Heart right ventricle (tissue), 16 donors: ENCODE measurements at regions not wholly inside any gene's neighbourhood (a gene's known extent, or its start where the extent isn't known, plus 50 kb on each side); places are given as distances from the start of the nearest gene placed in this dataset.
"Not testable (repeated sequence)": the region's sequence is repeated elsewhere in the genome, so short reads cannot be mapped to it uniquely, and the experiment has no call there.

Experiments
- ATAC-seq, 8 donors: fragments of 200-7000 bp; cut with Tn5 transposase; one replicate each; pipeline ENCODE4 v1.9.1; 2020; ENCODE audit warnings: mild to moderate bottlenecking in 8 of 8, moderate library complexity in 8 of 8, moderate number of reproducible peaks in 1 of 8
- DNase-seq, 2 donors: peaks; one replicate each; pipeline ENCODE4 v3.0.0-alpha.2; 2020
- H3K27ac ChIP-seq, 10 donors: fragments of 200-600 bp; sonication (generic) in 2 of 10; one replicate each; pipeline versions ENCODE4 v1.5.0 to v1.8.0; 2020 to 2022; ENCODE audit warnings: mild to moderate bottlenecking in 3 of 10
- H3K27me3 ChIP-seq, 7 donors: fragments of 200-600 bp; one replicate each; pipeline ENCODE4 v1.8.0; 2021 to 2022; ENCODE audit warnings: mild to moderate bottlenecking in 2 of 7
- H3K36me3 ChIP-seq, 9 donors: fragments of 200-600 bp; sonication (generic) in 1 of 9; one replicate each; pipeline versions ENCODE4 v1.5.0 to v1.8.0; 2020 to 2022; ENCODE audit warnings: mild to moderate bottlenecking in 2 of 9
- H3K4me1 ChIP-seq, 9 donors: fragments of 200-600 bp; sonication (generic) in 1 of 9; one replicate each; pipeline versions ENCODE4 v1.5.0 to v1.8.0; 2020 to 2022; ENCODE audit warnings: mild to moderate bottlenecking in 4 of 9
- H3K4me3 ChIP-seq, 10 donors: fragments of 200-600 bp; sonication (generic) in 2 of 10; one replicate each; pipeline versions ENCODE4 v1.5.0 to v1.8.0; 2020 to 2022; ENCODE audit warnings: mild to moderate bottlenecking in 7 of 10, moderate library complexity in 2 of 10
- H3K9me3 ChIP-seq, 11 donors: fragments of 200-600 bp in 10 of 11; sonication (generic) in 2 of 11; one replicate each; pipeline versions ENCODE4 v1.5.0 to v1.8.0; 2013 to 2022; ENCODE audit warnings: mild to moderate bottlenecking in 2 of 11, control low read depth in 1 of 11, moderate library complexity in 1 of 11
- WGBS, 2 donors: extraction: QIAGEN DNeasy Blood & Tissue Kit; methylation state at CpG; one replicate each; pipeline ENCODE4 v1.1.7; 2013; ENCODE audit warnings: inconsistent platforms in 1 of 2; 5-methylcytosine and 5-hydroxymethylcytosine counted together
- intact Hi-C, 10 donors: fragments of 100-400 bp; cut with DNase I; formaldehyde crosslinking; loops; one replicate each; pipeline versions ENCODE4 v1.11.1 to v1.14.2; 2022
- TF ChIP-seq, protein P1 (sequence below), 9 donors: fragments of 200-600 bp; sonication (generic) in 2 of 9; IDR thresholded peaks; one replicate each; pipeline versions ENCODE4 v1.5.0 to v1.8.0; 2021 to 2022; ENCODE audit warnings: antibody characterized with exemption in 9 of 9, mild to moderate bottlenecking in 5 of 9, moderate library complexity in 1 of 9
- donor health status: Arrhythmogenic right ventricular cardiomyopathy.
- donor health status: ischemic (EF 13 %, LVEDD 7.1; RV severe dilation, severe dysfunction).
- donor health status: healthy with polysubstance abuse.
- donor health status: DM: no; HTN: yes; CAD: no.
- donor health status: DM: no; HTN: no; CAD: no.
- donor health status: ischemic (EF 25% LVEDD 6.9; RV normal size, moderate dysfunction).
- donor health status: ischemic (EF 25% LVEDD 5.7; RV mildly dilated, moderate dysfunction).
- donor health status: healthy.
- donor health status: DM: yes; HTN: yes; CAD: no.
- donor health status: Ischemic cardiomyopathy.
- donor health status: ischemic (EF 35%, LVEDD 5.7; RV mildly dilated, moderate dysfunction).
- donor health status: nonischemic (EF 11% LVEDD 7.7; RV severe dilation, severe dysfunction).
- donor health status: DM: yes; HTN: yes; CAD: no.
- donor health status: PGD.
- donor health status: ischemic (EF 29% LVEDD 5.4; RV normal size, mild dysfunction).
- donor health status: nonischemic (EF 23%, LVEDD 6.1; RV moderate dilation, normal function).

DNA sequence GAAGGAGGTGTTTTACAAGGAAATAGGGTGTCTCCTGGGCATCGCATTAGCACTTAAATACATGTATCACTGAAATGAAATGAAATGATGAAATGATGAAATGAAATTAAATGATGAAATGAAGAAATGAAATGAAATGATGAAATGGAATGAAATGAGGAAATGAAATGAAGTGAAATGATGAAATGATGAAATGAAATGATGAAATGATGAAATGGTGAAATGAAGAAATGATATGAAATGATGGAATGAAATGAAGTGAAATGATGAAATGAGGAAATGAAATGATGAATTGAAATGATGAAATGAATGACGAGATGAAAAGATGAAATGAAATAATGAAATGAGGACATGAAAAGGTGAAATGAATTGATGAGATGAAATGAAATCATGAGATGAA, 314.6 kb downstream of the TP53TG3F start:
- intact Hi-C loops, H3K4me1 ChIP-seq, H3K4me3 ChIP-seq, H3K27ac ChIP-seq, H3K27me3 ChIP-seq, ATAC-seq, H3K9me3 ChIP-seq, H3K36me3 ChIP-seq, DNase-seq: not testable (repeated sequence)
- WGBS, 2 donors: 61 to 85% methylated on average over 2 of the region's 2 CpGs

DNA sequence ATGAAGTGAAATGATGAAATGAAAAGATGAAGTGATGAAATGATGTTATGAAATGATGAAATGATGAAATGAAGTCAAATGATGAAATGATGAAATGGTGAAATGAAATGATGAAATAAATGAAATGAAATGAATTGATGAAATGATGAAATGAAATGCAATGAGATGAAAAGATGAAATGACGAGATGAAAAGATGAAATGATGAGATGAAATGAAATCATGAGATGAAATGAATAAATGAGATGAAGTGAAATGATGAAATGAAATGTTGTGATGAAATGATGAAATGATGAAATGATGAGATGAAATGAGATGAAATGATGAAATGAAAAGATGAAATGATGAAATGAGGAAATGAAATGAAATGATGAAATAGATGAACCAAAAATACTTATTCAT, 315.3 kb downstream of the TP53TG3F start:
- ATAC-seq, H3K27ac ChIP-seq, H3K27me3 ChIP-seq, H3K36me3 ChIP-seq, H3K9me3 ChIP-seq, intact Hi-C loops, H3K4me1 ChIP-seq, H3K4me3 ChIP-seq, DNase-seq: not testable (repeated sequence)
- 38 to 55% methylated on average over 1 of the region's 1 CpG for WGBS, 2 donors

DNA sequence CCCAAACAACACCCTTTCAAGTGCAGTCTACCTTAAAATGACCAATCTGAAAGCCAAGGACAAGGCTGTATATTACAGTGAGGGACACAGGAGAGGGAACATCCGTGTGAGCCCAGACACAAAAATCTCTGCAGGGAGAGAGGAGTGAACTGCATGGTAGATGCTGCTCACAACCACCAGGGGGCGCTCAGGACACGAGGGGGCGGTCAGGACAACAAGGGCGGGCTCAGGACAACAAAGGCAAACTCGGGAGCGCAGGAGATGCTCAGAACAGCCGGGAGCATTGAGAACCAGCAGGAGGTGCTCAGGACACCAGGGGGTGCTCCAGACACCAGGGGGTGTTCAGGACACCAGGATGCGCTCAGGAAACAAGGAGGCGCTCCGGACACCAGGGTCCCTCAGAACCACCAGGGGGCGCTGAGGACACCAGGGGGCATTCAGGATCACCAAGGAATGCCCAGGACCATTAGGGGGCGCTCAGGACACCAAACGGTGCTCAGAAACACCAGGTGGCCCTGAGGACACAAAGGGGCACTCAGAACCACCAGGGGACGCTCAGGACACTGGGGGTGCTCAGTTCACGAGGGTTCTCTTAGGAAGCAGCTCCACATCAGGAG, 357.0 kb downstream of the TP53TG3F start:
- ATAC-seq, H3K4me3 ChIP-seq, H3K36me3 ChIP-seq, H3K9me3 ChIP-seq, H3K27me3 ChIP-seq, H3K27ac ChIP-seq, H3K4me1 ChIP-seq, DNase-seq, intact Hi-C loops: not testable (repeated sequence)
- WGBS, 2 donors: no CpG with 5 or more reads among the region's 16 CpGs

DNA sequence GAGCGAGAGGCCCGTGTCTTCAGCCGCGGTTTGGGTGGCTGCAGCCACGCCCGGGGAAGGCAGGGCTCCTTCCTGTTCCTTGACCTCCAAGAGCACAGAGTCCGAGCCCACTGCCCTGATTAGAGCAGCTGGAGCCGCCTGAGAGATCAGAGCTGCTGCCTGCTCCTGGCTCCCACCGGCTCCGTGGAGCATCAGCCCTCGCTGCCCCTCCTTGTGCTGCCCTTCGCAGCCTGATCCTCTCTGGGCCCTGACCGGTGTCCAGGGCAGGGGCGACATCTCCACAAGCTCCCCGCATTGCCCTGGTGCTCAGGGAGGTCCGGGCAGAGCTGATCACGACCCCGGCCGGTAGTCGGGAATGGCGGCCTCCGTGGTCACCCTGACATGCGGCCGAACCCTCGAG, 365.3 kb downstream of the TP53TG3F start:
- H3K4me1 ChIP-seq, H3K9me3 ChIP-seq, ATAC-seq, H3K27ac ChIP-seq, H3K36me3 ChIP-seq, DNase-seq, H3K27me3 ChIP-seq, H3K4me3 ChIP-seq, intact Hi-C loops: not testable (repeated sequence)
- 78 to 83% methylated on average over 9 to 11 of the region's 25 CpGs for WGBS, 2 donors

DNA sequence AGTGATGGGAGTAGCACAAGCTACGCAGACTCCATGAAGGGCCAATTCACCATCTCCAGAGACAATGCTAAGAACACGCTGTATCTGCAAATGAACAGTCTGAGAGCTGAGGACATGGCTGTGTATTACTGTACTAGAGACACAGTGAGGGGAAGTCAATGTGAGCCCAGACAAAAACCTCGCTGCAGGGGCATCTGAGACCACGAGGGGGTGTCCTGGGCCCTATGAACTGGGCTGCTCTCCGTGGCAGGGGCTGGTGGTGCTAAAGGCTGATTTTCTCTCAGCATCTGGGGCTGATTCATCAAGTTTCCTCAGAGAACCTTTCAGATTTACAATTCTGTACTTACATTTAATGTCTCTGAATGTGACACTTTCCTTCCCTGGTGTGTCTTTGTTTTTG, 368.1 kb downstream of the TP53TG3F start:
- H3K27ac ChIP-seq, intact Hi-C loops, H3K36me3 ChIP-seq, H3K4me1 ChIP-seq, ATAC-seq, H3K27me3 ChIP-seq, H3K4me3 ChIP-seq, DNase-seq, H3K9me3 ChIP-seq: not testable (repeated sequence)
- 64 to 69% methylated on average over 2 of the region's 5 CpGs for WGBS, 2 donors

DNA sequence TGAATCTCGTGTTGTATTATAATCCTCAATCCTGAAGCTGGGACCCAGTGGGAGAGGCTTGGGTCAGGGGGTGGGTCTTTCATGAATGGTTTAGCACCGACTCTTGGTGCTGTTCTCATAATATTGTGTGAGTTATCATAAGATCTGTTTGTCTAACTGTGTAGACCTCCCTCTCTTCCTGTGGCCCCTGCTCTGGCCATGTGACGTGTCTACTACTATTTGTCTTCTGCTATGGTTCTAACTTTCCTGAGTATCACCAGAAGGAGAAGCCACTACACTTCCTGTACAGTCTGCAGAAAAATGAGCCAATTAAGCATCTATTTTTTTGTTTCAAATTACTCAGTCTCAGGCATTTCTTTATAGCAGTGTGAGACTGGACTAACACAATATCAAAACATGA, 379.7 kb downstream of the TP53TG3F start:
- H3K27ac ChIP-seq, intact Hi-C loops, H3K36me3 ChIP-seq, H3K27me3 ChIP-seq, H3K9me3 ChIP-seq, ATAC-seq, H3K4me1 ChIP-seq, H3K4me3 ChIP-seq, DNase-seq: not testable (repeated sequence)
- no CpG with 5 or more reads among the region's 3 CpGs for WGBS, 2 donors

DNA sequence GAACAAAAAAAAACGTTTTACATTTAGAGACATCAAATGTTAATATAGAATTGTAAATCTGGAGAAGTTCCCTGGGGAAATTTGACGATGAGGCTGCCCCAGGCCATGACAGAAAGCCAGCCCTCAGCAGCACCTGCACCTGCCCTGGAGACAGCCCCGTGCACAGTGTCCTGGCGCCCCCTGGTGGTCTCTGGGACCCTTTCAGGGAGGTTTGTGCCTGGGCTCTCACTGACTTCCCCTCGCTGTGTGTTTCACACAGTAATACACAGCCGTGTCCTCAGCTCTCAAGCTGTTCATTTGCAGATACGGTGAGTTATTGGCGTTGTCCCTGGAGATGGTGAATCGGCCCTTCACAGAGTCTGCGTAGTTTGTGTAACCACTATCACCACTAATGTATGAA, 385.1 kb downstream of the TP53TG3F start:
- H3K27me3 ChIP-seq, H3K4me3 ChIP-seq, intact Hi-C loops, H3K27ac ChIP-seq, H3K9me3 ChIP-seq, H3K36me3 ChIP-seq, H3K4me1 ChIP-seq, ATAC-seq: not testable (repeated sequence)
- DNase-seq: peak; percentile 4 to 26
- TF ChIP-seq, protein P1, sequence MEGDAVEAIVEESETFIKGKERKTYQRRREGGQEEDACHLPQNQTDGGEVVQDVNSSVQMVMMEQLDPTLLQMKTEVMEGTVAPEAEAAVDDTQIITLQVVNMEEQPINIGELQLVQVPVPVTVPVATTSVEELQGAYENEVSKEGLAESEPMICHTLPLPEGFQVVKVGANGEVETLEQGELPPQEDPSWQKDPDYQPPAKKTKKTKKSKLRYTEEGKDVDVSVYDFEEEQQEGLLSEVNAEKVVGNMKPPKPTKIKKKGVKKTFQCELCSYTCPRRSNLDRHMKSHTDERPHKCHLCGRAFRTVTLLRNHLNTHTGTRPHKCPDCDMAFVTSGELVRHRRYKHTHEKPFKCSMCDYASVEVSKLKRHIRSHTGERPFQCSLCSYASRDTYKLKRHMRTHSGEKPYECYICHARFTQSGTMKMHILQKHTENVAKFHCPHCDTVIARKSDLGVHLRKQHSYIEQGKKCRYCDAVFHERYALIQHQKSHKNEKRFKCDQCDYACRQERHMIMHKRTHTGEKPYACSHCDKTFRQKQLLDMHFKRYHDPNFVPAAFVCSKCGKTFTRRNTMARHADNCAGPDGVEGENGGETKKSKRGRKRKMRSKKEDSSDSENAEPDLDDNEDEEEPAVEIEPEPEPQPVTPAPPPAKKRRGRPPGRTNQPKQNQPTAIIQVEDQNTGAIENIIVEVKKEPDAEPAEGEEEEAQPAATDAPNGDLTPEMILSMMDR (IDR thresholded peaks at IDR 0.05): peak in 6 of 9 donors; percentile 18 to 31 (median 25)
- 26 to 50% methylated on average over 6 to 8 of the region's 10 CpGs for WGBS, 2 donors
